GM08714 (cell line): ENCODE measurements at regions not wholly inside any gene's neighbourhood (a gene's known extent, or its start where the extent isn't known, plus 50 kb on each side); places are given as distances from the start of the nearest gene placed in this dataset.

Experiments used
- H3K4me3 ChIP-seq: fragments of 200-500 bp; sonication (Bioruptor generic); 2 replicates; pipeline ENCODE4 v1.5.1; 2014; ENCODE audit warnings: mild to moderate bottlenecking, low read length, inconsistent platforms
- ZNF274 ChIP-seq: IDR thresholded peaks from 2 replicates; pipeline ENCODE4 v1.6.1; 2012; ENCODE audit warnings: mild to moderate bottlenecking, low read depth, low read length

DNA sequence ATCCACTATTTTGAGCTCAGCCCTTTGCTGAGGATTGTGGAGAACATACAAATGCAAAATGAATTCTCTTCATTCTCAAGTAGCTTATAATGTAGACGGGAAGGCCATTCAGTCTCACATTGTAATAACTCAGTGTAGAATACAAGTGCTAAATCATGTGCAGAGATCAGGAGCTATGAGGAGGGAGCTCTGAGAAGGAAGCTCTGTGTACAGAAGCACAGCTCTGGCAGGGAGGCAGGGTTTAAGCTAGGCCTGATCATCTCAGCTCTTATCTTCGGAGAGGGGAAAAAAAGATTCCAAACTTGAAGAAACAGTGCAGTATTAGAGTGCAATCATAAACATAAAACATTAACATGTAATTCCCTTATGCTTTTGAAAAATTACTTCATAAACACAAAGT is 291.1 kb upstream of the SKOR2 start:
- no peak for TF ChIP-seq ZNF274
- H3K4me3 ChIP-seq, result no peak overlapping the region

DNA sequence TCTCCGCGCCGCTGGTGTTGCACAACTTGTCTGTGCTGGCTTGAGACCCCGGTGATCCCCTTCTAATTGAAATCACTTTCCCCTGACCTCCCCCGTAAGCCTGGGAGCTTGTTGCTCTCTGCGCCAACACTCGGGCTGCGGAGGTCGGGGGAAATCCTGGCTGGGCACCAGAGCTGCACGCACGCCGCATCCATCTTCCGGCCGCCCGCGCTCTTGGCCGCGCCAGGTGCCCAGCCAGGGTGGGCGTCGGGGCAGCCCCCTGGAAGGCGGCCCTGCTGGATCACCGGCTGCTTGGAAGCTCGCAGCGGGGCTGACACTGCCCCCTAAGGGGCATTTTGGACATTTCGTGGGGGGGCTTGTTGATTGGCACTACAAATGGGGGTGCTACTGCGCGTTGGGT is 280.3 kb upstream of the SKOR2 start:
- TF ChIP-seq ZNF274, result no peak
- no peak overlapping the region for H3K4me3 ChIP-seq

- no peak overlapping the region for H3K4me3 ChIP-seq
- no peak for TF ChIP-seq ZNF274
These were observed 279.2 kb upstream of the SKOR2 start for GRCh38 chr18:47530695-47531094.

DNA sequence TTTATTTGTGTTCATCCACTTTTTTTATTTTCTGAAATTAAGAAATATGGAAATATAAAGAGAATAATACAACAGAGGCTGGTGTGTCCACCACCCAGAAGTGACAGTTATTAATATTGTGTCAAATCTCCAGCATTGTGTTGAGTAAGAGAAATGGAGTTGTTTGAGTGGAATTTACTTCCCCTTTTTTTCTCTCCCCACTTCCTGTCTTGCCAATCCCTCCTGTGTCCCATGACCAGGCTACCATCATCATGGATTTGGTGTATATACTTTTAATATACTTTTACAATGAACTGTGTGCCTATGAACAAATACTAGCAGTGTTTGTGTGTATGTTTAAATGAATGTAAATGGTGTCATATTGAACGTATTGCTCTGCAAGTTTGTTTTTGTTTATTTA is 276.9 kb upstream of the SKOR2 start:
- TF ChIP-seq ZNF274, result no peak
- H3K4me3 ChIP-seq, result no peak overlapping the region

GRCh38 chr18:47526147-47526546 is 274.7 kb upstream of the SKOR2 start:
- TF ChIP-seq ZNF274, result no peak
- no peak overlapping the region for H3K4me3 ChIP-seq

- no peak for TF ChIP-seq ZNF274
- no peak overlapping the region for H3K4me3 ChIP-seq
These were observed 270.9 kb upstream of the SKOR2 start for GRCh38 chr18:47522359-47522758.

- TF ChIP-seq ZNF274, result no peak
- H3K4me3 ChIP-seq, result no peak overlapping the region
These were observed 268.8 kb upstream of the SKOR2 start for GRCh38 chr18:47520263-47520662.

- no peak for TF ChIP-seq ZNF274
- H3K4me3 ChIP-seq, result no peak overlapping the region
These were observed 268.2 kb upstream of the SKOR2 start for GRCh38 chr18:47519706-47520105.

- H3K4me3 ChIP-seq, result no peak overlapping the region
- TF ChIP-seq ZNF274, result no peak
These were observed 267.8 kb upstream of the SKOR2 start for GRCh38 chr18:47519277-47519676.

DNA sequence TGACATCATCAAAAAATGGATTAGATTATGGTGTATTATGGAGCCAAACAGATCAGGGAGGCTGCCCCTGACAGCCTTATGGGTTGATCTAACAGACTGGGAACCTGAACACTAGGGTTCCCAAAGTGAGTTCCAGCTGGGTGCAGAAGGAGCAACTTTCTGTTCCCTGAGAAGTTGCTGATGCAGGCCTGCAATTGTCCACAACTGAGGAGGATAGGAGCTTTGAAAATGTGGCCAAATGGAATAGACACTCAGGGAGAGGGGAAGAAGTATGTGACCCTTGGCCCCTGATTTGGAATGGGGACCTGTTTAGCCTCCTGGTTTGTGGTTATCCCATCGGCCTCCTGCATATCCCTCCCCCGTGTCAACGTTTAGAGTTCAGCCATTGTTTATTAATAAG is 262.2 kb upstream of the SKOR2 start:
- TF ChIP-seq ZNF274, result no peak
- H3K4me3 ChIP-seq, result no peak overlapping the region

- no peak for TF ChIP-seq ZNF274
- no peak overlapping the region for H3K4me3 ChIP-seq
These were observed 261.4 kb upstream of the SKOR2 start for GRCh38 chr18:47512726-47513435.

- no peak overlapping the region for H3K4me3 ChIP-seq
- no peak for TF ChIP-seq ZNF274
These were observed 260.6 kb upstream of the SKOR2 start for GRCh38 chr18:47512056-47512455.

- no peak for TF ChIP-seq ZNF274
- H3K4me3 ChIP-seq, result no peak overlapping the region
These were observed 259.4 kb upstream of the SKOR2 start for GRCh38 chr18:47510831-47511230.

DNA sequence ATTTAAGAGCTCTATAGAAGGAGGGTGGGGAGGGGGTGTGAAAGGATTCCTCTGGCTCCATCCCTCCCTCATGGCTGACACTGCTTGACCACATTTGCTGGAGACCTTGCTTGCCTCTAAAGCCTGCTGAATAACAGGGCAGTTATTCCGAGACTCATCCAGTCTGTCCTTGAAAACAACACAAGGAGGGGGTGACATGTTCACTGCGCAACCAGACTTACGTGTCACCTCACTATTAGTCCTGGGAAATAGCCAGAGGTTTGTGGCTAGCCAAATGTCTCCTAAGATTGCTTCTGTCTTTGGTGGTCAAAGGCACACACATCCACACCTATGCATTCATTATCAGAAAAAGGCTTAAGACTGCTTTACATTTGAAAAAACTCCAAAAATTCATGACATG is 256.2 kb upstream of the SKOR2 start:
- no peak for TF ChIP-seq ZNF274
- no peak overlapping the region for H3K4me3 ChIP-seq

- no peak overlapping the region for H3K4me3 ChIP-seq
- TF ChIP-seq ZNF274, result no peak
These were observed 255.4 kb upstream of the SKOR2 start for GRCh38 chr18:47506897-47507296.

GRCh38 chr18:47501946-47502345 is 250.5 kb upstream of the SKOR2 start:
- no peak overlapping the region for H3K4me3 ChIP-seq
- no peak for TF ChIP-seq ZNF274
